Cortex of kidney (tissue), 1 donor: ENCODE measurements at regions not wholly inside any gene's neighbourhood (a gene's known extent, or its start where the extent isn't known, plus 50 kb on each side); places are given as distances from the start of the nearest gene placed in this dataset.
"Not testable (repeated sequence)": the region's sequence is repeated elsewhere in the genome, so short reads cannot be mapped to it uniquely, and the experiment has no call there.

Source experiments
- DNase-seq: peaks from one replicate; lab custom pipeline; 2025; lab: John Stamatoyannopoulos, UW

- DNase-seq: no peak
Measured at GRCh38 chr1:212495766-212496494, 63.2 kb downstream of the NENF start.

- no peak for DNase-seq
Measured at GRCh38 chr1:212496682-212497081, 64.0 kb downstream of the NENF start.

- DNase-seq: no peak
Measured at GRCh38 chr1:212497553-212497952, 64.8 kb downstream of the NENF start.

- DNase-seq: no peak
Measured at GRCh38 chr1:212498283-212499040, 65.7 kb downstream of the NENF start.

- DNase-seq: no peak
Measured at GRCh38 chr1:212500351-212500750, 67.6 kb downstream of the NENF start.

GRCh38 chr1:212500983-212501382 is 68.3 kb downstream of the NENF start:
- no peak for DNase-seq

- no peak for DNase-seq
Measured at GRCh38 chr1:212503714-212504113, 71.0 kb downstream of the NENF start.

GRCh38 chr1:212504171-212504803 is 71.6 kb downstream of the NENF start:
- DNase-seq: no peak

- no peak for DNase-seq
Measured at GRCh38 chr1:212506666-212507065, 73.9 kb downstream of the NENF start.

- DNase-seq: no peak
Measured at GRCh38 chr1:212507369-212507768, 74.6 kb downstream of the NENF start.

GRCh38 chr1:212512816-212513559 is 80.3 kb downstream of the NENF start:
- DNase-seq: no peak

- no peak for DNase-seq
Measured at GRCh38 chr1:212513586-212513985, 80.9 kb downstream of the NENF start.

- no peak for DNase-seq
Measured at GRCh38 chr1:212514056-212514614, 81.4 kb downstream of the NENF start.

- DNase-seq: no peak
Measured at GRCh38 chr1:212514782-212515181, 82.1 kb downstream of the NENF start.

- DNase-seq: no peak
Measured at GRCh38 chr1:212515329-212515760, 82.6 kb downstream of the NENF start.

- DNase-seq: not testable (repeated sequence)
Measured at GRCh38 chr1:212516012-212516411, 83.3 kb downstream of the NENF start.

GRCh38 chr1:212518188-212519054 is 85.7 kb downstream of the NENF start:
- no peak for DNase-seq

GRCh38 chr1:212519131-212519530 is 86.4 kb downstream of the NENF start:
- DNase-seq: no peak

- DNase-seq: no peak
Measured at GRCh38 chr1:212520299-212520698, 87.6 kb downstream of the NENF start.

GRCh38 chr1:212520746-212521145 is 87.8 kb upstream of the ATF3 start:
- no peak for DNase-seq
